SU-DHL-6 (cell line): ENCODE measurements at regions not wholly inside any gene's neighbourhood (a gene's known extent, or its start where the extent isn't known, plus 50 kb on each side); places are given as distances from the start of the nearest gene placed in this dataset.

Experiments
- H2AFZ ChIP-seq: fragments of 200-600 bp; sonication (generic); 2 replicates; pipeline ENCODE4 v1.6.1; 2014; ENCODE audit warnings: low read depth, mild to moderate bottlenecking, moderate library complexity, mixed read lengths, antibody characterized with exemption, low read length; ENCODE audit not compliant: severe bottlenecking
- H3F3A ChIP-seq: fragments of 200-600 bp; shearing (Covaris generic); 2 replicates; pipeline ENCODE4 v1.6.0; 2016; ENCODE audit warnings: antibody characterized with exemption, mild to moderate bottlenecking; ENCODE audit not compliant: insufficient read depth
- H3K27ac ChIP-seq: fragments of 200-600 bp; sonication (generic); 2 replicates; pipeline ENCODE4 v1.5.1; 2016; ENCODE audit warnings: low read depth, mild to moderate bottlenecking, low read length, moderate library complexity, mixed read lengths
- H3K27me3 ChIP-seq: fragments of 200-600 bp; sonication (generic), shearing (Covaris generic); 2 replicates; pipeline ENCODE4 v1.6.0; 2014; ENCODE audit warnings: mild to moderate bottlenecking, low read length
- H3K36me3 ChIP-seq: fragments of 200-600 bp; sonication (generic); 2 replicates; pipeline ENCODE4 v1.6.1; 2014; ENCODE audit warnings: mild to moderate bottlenecking, low read length, mixed read lengths
- H3K4me2 ChIP-seq: fragments of 300-600, 200-600 bp; shearing (Covaris generic), sonication (generic); 2 replicates; pipeline ENCODE4 v1.6.0; 2014; ENCODE audit warnings: low read length, low read depth, mild to moderate bottlenecking; ENCODE audit not compliant: poor library complexity, severe bottlenecking
- H3K4me3 ChIP-seq: fragments of 200-600 bp; sonication (generic); 2 replicates; pipeline ENCODE4 v1.5.1; 2014; ENCODE audit warnings: antibody characterized with exemption, low read length, mild to moderate bottlenecking, mixed read lengths; ENCODE audit not compliant: insufficient read depth, poor library complexity, severe bottlenecking
- H3K79me2 ChIP-seq: fragments of 200-600 bp; sonication (generic); 2 replicates; pipeline ENCODE4 v1.6.1; 2014; ENCODE audit warnings: mild to moderate bottlenecking, low read length, moderate library complexity; ENCODE audit not compliant: insufficient read depth
- H3K9ac ChIP-seq: fragments of 200-600 bp; sonication (generic); 2 replicates; pipeline ENCODE4 v1.7.0; 2014; ENCODE audit warnings: mild to moderate bottlenecking, low read length
- H3K9me2 ChIP-seq: fragments of 200-600 bp; sonication (generic); replicated peaks from 2 replicates; pipeline ENCODE4 v1.6.1; 2014; ENCODE audit warnings: low read length; ENCODE audit not compliant: insufficient read depth
- H3K9me3 ChIP-seq: fragments of 200-600 bp; sonication (generic); 2 replicates; pipeline ENCODE4 v1.6.1; 2014; ENCODE audit warnings: low read length, mixed read lengths; ENCODE audit not compliant: insufficient read depth
- H4K20me1 ChIP-seq: fragments of 200-600 bp; sonication (generic); 2 replicates; pipeline ENCODE4 v1.6.1; 2014; ENCODE audit warnings: low read depth, mild to moderate bottlenecking, antibody characterized with exemption, low read length, moderate library complexity, mixed read lengths
- EZH2phosphoT487 ChIP-seq: fragments of 200-600 bp; sonication (generic), shearing (Covaris generic); conservative IDR thresholded peaks from 2 replicates; pipeline ENCODE4 v1.6.1; 2018; ENCODE audit warnings: mild to moderate bottlenecking, antibody characterized with exemption, low read length, moderate library complexity, mixed read lengths
- TF ChIP-seq, protein P1 (sequence below): fragments of 200-600 bp; sonication (generic); IDR thresholded peaks from one replicate; pipeline ENCODE4 v1.5.1; 2017; ENCODE audit warnings: antibody characterized with exemption, mild to moderate bottlenecking, low read length, moderate library complexity; ENCODE audit not compliant: insufficient read depth, poor library complexity, severe bottlenecking

DNA sequence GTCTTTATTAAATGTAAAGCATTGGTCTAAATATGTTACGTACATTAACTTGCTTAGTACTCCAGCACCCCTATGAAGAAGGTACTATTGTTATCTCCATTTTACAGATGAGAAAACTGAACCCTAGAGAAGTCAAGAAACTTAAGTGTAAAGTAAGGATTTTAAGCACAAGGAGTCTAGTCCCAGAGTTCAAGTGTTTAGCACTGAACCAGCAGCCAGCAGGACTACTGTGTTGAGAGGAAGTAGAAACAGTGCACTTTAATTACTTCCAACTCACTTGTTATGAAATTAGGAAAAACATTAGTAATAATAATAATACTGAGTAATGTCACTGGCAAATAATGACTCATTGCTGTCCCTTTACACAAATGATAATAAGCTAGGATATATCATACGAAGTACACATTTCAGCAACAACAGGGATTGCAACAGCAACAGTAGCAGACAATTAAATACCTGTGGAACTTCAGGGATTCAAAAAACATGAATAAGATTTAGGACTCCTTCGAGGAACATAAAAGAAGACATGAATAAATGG, 548.1 kb upstream of the HS3ST1 start:
- H3K9me2 ChIP-seq = no peaks in the 10 kb centered on the region
- no peaks in the 10 kb centered on the region for H3K79me2 ChIP-seq
- no peaks in the 10 kb centered on the region for H3K9me3 ChIP-seq
- H3K4me2 ChIP-seq = no peak overlapping the region
- no peak overlapping the region for H2AFZ ChIP-seq
- no peak for TF ChIP-seq EZH2phosphoT487
- TF ChIP-seq, protein P1, sequence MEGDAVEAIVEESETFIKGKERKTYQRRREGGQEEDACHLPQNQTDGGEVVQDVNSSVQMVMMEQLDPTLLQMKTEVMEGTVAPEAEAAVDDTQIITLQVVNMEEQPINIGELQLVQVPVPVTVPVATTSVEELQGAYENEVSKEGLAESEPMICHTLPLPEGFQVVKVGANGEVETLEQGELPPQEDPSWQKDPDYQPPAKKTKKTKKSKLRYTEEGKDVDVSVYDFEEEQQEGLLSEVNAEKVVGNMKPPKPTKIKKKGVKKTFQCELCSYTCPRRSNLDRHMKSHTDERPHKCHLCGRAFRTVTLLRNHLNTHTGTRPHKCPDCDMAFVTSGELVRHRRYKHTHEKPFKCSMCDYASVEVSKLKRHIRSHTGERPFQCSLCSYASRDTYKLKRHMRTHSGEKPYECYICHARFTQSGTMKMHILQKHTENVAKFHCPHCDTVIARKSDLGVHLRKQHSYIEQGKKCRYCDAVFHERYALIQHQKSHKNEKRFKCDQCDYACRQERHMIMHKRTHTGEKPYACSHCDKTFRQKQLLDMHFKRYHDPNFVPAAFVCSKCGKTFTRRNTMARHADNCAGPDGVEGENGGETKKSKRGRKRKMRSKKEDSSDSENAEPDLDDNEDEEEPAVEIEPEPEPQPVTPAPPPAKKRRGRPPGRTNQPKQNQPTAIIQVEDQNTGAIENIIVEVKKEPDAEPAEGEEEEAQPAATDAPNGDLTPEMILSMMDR = no peak
- no peaks in the 10 kb centered on the region for H4K20me1 ChIP-seq
- H3K4me3 ChIP-seq = no peak overlapping the region
- H3K9ac ChIP-seq = no peak overlapping the region
- no peaks in the 10 kb centered on the region for H3K36me3 ChIP-seq
- no peaks in the 10 kb centered on the region for H3K27me3 ChIP-seq
- no peak overlapping the region for H3K27ac ChIP-seq
- no peaks in the 10 kb centered on the region for H3F3A ChIP-seq

DNA sequence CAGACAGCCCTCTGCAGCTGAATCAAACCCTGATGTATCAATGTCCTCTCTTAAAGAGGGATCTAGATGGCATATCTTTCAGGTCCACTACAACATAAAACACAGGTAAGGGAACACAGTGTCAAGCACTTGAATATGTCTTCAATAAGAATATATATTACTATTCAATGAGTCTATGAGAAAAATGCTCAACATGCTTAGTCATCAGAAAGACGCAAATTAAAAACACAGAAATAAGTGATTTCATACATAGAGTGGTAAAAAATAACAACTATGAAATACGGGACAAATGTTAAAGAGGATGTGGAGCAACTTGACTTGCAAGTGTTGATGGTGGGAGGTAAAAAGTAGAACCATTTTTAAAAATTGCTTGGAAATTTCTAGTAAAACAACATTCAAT, 544.6 kb upstream of the HS3ST1 start:
- Histone ChIP-seq H2AFZ (no peak overlapping the region), H3F3A (no peaks in the 10 kb centered on the region), H3K79me2 (no peaks in the 10 kb centered on the region), H3K9me2 (no peaks in the 10 kb centered on the region), H3K27me3 (no peaks in the 10 kb centered on the region), H3K4me3 (no peak overlapping the region), H3K9me3 (no peaks in the 10 kb centered on the region), H4K20me1 (no peaks in the 10 kb centered on the region), H3K4me2 (no peak overlapping the region), H3K27ac (no peak overlapping the region), H3K9ac (no peak overlapping the region), H3K36me3 (no peaks in the 10 kb centered on the region)
- no peak for TF ChIP-seq EZH2phosphoT487
- TF ChIP-seq, protein P1 = no peak

DNA sequence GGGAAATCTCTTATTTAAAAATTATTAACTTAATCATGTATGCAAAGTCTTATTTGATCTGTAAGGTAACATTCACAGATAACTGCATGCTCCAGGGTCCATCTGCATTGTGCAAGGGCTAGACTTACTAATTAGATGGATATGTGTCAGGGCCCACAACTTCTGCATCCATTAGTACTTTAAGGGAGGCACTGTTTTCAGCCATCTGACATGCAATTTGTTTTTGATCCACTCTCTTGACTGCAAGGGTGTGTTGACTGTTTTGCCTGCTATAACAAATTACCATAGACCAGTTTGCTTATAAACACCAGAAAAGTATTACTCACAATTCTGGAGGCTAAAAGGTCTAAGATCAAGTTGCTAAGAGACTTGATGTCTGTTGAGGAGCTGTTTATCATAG, 542.1 kb upstream of the HS3ST1 start:
- H3K36me3 ChIP-seq = no peaks in the 10 kb centered on the region
- H3K9me2 ChIP-seq = no peaks in the 10 kb centered on the region
- no peaks in the 10 kb centered on the region for H3K79me2 ChIP-seq
- no peak overlapping the region for H3K4me3 ChIP-seq
- TF ChIP-seq, protein P1 = no peak
- no peak for TF ChIP-seq EZH2phosphoT487
- H2AFZ ChIP-seq = no peak overlapping the region
- H3K4me2 ChIP-seq = no peak overlapping the region
- no peak overlapping the region for H3K9ac ChIP-seq
- H3K27me3 ChIP-seq = no peaks in the 10 kb centered on the region
- no peaks in the 10 kb centered on the region for H4K20me1 ChIP-seq
- H3K27ac ChIP-seq = no peak overlapping the region
- no peaks in the 10 kb centered on the region for H3K9me3 ChIP-seq
- no peaks in the 10 kb centered on the region for H3F3A ChIP-seq
